HL-60 (cell line): ENCODE measurements at regions not wholly inside any gene's neighbourhood (a gene's known extent, or its start where the extent isn't known, plus 50 kb on each side); places are given as distances from the start of the nearest gene placed in this dataset.

Source experiments
- DNase-seq, 2 experiments: peaks; one replicate each; pipeline ENCODE4 v3.0.0-alpha.2; 2010 to 2020; ENCODE audit warnings: low read depth in 1 of 2, low spot score in 1 of 2
- H3K27ac ChIP-seq: fragments of 250-450 bp; sonication (Bioruptor Pico); replicated peaks from 2 replicates; pipeline ENCODE4 v1.5.1; 2020; ENCODE audit warnings: mild to moderate bottlenecking, moderate library complexity
- H3K27me3 ChIP-seq: fragments of 250-450 bp; sonication (Bioruptor Pico); 2 replicates; pipeline ENCODE4 v1.5.1; 2021; ENCODE audit warnings: mild to moderate bottlenecking, moderate library complexity; ENCODE audit not compliant: insufficient read depth, poor library complexity, severe bottlenecking
- H3K4me3 ChIP-seq: replicated peaks from 2 replicates; pipeline ENCODE4 v1.5.1; 2011; ENCODE audit warnings: mild to moderate bottlenecking, control low read depth, low read length; ENCODE audit not compliant: insufficient read depth
- GABPA ChIP-seq: IDR thresholded peaks from 2 replicates; pipeline ENCODE4 v1.6.1; 2012; ENCODE audit warnings: low read depth
- POLR2AphosphoS5 ChIP-seq: IDR thresholded peaks from 2 replicates; pipeline ENCODE4 v1.6.1; 2012; ENCODE audit warnings: low read depth
- REST ChIP-seq: IDR thresholded peaks from 2 replicates; pipeline ENCODE4 v1.6.1; 2012; ENCODE audit warnings: low read depth; ENCODE audit not compliant: insufficient replicate concordance
- SPI1 ChIP-seq: IDR thresholded peaks from 2 replicates; pipeline ENCODE4 v1.6.1; 2012; ENCODE audit warnings: low read depth, mild to moderate bottlenecking, borderline replicate concordance
- TF ChIP-seq, protein P1 (sequence below): IDR thresholded peaks from one replicate; pipeline ENCODE4 v1.5.1; 2011; ENCODE audit warnings: low read length, control low read depth, inconsistent platforms; ENCODE audit not compliant: insufficient read depth

- no peak for DNase-seq
- Histone ChIP-seq H3K27me3 (no peaks in the 10 kb centered on the region), H3K4me3 (no peak overlapping the region), H3K27ac (no peak overlapping the region)
- TF ChIP-seq POLR2AphosphoS5 (no peak), SPI1 (no peak)
- TF ChIP-seq, protein P1, sequence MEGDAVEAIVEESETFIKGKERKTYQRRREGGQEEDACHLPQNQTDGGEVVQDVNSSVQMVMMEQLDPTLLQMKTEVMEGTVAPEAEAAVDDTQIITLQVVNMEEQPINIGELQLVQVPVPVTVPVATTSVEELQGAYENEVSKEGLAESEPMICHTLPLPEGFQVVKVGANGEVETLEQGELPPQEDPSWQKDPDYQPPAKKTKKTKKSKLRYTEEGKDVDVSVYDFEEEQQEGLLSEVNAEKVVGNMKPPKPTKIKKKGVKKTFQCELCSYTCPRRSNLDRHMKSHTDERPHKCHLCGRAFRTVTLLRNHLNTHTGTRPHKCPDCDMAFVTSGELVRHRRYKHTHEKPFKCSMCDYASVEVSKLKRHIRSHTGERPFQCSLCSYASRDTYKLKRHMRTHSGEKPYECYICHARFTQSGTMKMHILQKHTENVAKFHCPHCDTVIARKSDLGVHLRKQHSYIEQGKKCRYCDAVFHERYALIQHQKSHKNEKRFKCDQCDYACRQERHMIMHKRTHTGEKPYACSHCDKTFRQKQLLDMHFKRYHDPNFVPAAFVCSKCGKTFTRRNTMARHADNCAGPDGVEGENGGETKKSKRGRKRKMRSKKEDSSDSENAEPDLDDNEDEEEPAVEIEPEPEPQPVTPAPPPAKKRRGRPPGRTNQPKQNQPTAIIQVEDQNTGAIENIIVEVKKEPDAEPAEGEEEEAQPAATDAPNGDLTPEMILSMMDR: no peak
These were observed 733.8 kb upstream of the GJE1 start for GRCh38 chr6:141398949-141399348.

DNA sequence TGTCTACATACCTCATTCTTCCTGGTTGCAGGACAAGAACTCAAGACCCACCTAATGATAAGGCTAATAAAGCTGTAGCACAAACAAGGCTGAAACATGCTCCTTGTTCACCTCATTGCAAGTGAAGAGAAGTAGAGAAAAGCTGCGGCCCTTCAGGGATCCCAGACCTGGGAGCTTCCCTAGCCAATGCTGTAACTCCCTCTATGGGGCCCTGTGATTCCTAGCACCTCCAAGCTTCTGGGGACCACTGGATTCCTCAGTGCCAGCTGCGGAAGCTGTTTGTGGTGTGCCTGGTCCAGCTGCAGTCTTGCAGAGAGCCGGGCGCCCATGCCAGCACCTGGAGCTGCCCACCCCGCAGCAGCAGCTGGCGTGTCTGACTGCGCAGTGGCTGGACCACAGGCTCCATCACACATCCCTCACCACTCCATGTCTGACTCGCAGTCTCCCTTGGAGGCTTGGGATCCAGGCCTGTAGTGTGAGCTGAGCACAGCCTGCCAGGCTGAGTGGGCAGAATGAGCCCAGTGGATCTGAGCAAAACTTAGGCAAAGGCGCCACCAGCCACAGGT lies 737.2 kb upstream of the GJE1 start:
- DNase-seq: no peak
- TF ChIP-seq, protein P1: no peak
- H3K4me3 ChIP-seq: no peak overlapping the region
- no peak overlapping the region for H3K27ac ChIP-seq
- no peaks in the 10 kb centered on the region for H3K27me3 ChIP-seq

GRCh38 chr6:141394565-141395051 lies 738.1 kb upstream of the GJE1 start:
- Histone ChIP-seq H3K27me3 (no peaks in the 10 kb centered on the region), H3K4me3 (no peak overlapping the region), H3K27ac (no peak overlapping the region)
- TF ChIP-seq REST (no peak), POLR2AphosphoS5 (no peak), GABPA (no peak), SPI1 (no peak)
- TF ChIP-seq, protein P1: no peak
- DNase-seq: no peak

GRCh38 chr6:141394125-141394536 lies 738.6 kb upstream of the GJE1 start:
- Histone ChIP-seq H3K4me3 (no peak overlapping the region), H3K27ac (no peak overlapping the region), H3K27me3 (no peaks in the 10 kb centered on the region)
- TF ChIP-seq GABPA (no peak), REST (no peak), POLR2AphosphoS5 (no peak), SPI1 (no peak)
- TF ChIP-seq, protein P1: no peak
- DNase-seq: no peak
